GM19239 (cell line): ENCODE measurements at regions not wholly inside any gene's neighbourhood (a gene's known extent, or its start where the extent isn't known, plus 50 kb on each side); places are given as distances from the start of the nearest gene placed in this dataset.

Experiments used
- DNase-seq: peaks from one replicate; pipeline ENCODE4 v3.0.0; 2011; ENCODE audit warnings: low spot score; ENCODE audit not compliant: insufficient read length
- FAIRE-seq: peaks from 2 replicates; lab custom pipeline; 2011; peaks lifted over from hg19 to GRCh38; lab: Jason Lieb, UNC

- FAIRE-seq = no peak
Observed at GRCh38 chr1:227388214-227389168, 70.2 kb upstream of the CDC42BPA start.

DNA sequence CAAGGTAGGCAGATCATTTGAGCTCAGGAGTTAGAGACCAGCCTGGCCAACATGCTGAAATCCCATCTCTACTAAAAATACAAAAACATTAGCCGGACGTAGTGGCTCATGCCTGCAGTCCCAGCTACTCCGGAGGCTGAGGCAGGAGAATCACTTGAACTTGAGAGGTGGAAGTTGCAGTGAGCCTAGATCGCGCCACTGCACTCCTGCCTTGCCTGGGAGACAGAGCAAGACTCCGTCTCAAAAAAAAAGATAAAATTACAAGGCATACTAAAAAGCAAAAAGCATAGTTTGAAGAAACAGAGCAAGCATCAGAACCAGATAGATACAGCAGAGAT lies 61.2 kb upstream of the CDC42BPA start:
- FAIRE-seq (no peak), DNase-seq (no peak)

More at GRCh38 chr1:227388214-227389168, 70.2 kb upstream of the CDC42BPA start:
- no peak for DNase-seq

- no peak for DNase-seq
- no peak for FAIRE-seq
Observed at GRCh38 chr1:227378871-227379554, 60.7 kb upstream of the CDC42BPA start.

DNA sequence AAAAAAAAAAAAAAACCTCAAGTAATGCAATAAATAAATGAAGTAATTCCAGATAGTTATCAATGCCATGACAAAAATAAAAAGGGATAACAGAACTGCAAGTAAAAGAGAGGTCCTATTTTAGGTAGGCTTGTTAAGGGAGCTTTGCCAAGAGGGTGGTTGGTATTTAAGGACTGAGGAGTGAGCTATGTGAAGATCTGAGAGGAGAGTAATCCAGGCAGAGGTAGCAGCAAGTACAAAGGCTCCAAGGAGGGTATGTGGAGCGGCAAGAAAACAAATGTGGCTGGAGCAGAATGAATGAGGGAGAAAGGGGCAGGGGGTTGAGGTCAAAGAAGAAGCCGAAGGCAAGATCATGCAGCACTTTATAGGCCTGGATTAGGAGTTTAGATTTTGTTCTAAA lies 59.9 kb upstream of the CDC42BPA start:
- DNase-seq = no peak
- no peak for FAIRE-seq

DNA sequence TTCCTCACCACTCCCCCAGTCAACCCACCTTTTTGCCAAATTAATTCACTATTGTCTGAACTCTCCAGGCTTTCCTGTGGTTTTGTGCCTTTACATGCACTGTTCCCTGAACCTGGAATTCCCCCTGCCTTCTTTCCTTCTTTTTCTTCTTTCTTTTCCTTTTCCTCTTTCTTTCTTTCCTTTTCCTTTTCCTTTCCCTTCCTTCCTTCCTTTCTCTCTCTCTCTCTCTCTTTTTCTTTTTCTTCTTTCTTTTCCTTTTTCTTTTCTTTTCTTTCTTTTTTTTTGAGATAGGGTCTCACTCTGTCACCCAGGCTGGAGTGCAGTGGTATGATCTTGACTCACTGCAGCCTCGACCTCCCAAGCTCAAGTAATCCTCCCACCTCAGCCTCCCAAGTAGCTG lies 56.6 kb upstream of the CDC42BPA start:
- DNase-seq = no peak
- no peak for FAIRE-seq

DNA sequence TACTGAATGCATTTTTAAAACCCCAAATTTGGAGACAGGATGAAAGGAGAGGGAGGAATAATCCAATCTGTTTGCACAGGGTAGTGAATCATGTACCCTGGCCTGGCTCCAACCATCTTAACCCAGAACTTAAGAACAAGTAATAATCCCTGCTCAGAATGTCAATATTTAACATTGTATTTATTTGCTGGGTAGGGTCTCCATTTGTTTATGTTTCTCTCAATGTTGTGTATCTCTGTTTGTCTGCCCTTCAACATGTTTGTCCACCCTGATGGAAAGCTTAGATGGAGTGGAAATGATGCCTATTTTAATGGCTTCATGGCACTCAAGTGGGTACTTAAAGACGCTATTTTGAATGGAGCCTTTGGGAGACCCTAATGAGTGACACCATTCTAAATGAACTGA lies 54.4 kb upstream of the CDC42BPA start:
- FAIRE-seq (no peak), DNase-seq (no peak)

DNA sequence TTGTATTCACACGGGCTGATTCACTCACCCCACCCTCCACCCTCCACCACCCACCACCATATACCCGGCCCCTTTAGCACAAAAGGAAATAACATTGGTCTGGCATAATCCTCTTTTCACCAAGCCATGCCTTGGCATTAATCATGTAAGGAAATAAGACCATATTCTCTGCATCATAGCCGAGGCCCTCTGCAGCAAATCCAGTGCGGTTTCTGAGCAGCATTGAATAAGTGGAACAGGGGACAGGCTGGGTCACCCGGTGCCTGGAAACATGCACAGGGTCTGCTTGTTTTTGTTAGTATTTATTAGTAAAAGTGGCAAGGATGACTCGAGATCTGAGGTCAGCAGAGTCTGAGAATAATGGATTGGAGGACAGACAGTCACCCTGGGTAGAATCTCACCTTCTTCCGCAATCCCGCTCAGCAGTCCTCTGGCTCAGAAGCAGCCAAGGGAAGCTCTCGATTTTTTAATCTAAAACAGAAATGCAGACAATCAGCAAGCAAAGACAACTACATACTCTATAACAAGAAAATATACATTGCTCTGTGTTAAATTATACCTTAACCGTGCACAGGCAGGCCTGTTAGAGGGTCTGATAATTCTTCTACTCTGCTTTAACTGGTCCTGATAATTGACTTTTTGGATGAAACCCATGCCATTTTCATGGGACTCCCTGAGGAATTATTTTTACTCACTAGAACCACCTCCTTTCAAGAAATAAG lies 52.4 kb upstream of the CDC42BPA start:
- no peak for DNase-seq
- FAIRE-seq = no peak

DNA sequence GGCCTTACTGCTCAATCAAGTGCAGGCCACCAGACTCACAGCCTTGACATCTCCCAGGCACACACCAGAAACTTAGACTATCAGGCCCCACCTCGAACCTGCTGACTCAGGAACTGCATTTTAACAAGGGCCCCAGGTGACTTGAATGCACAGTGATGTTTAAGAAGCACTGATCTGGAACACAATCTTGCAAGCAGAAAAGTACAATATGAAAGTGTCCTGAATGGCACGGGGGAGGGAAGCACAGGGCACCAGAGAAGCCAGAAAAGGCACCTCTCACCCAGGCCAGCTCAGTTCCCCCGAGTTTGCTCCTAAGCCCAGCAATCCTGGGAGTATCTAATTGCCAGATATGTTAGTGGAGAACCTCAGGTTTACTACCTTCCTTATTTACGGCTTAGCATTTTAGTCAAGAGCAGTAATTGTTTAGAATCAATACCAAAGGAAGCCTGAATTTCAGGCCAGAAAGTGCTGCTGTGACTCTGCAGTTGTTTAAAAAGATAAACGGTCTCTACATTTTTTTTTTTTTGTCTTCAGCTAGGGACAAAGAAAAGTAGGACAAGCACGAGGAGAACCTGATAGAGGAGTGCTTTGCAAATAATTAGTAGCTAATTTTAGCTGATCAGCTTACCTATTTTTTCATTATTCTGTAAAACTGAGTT lies 50.9 kb upstream of the CDC42BPA start:
- no peak for DNase-seq
- FAIRE-seq = no peak
